ENCODE measurements at regions not wholly inside any gene's neighbourhood (a gene's known extent, or its start where the extent isn't known, plus 50 kb on each side); places are given as distances from the start of the nearest gene placed in this dataset.
"Not testable (repeated sequence)": the region's sequence is repeated elsewhere in the genome, so short reads cannot be mapped to it uniquely, and the experiment has no call there.

DNA sequence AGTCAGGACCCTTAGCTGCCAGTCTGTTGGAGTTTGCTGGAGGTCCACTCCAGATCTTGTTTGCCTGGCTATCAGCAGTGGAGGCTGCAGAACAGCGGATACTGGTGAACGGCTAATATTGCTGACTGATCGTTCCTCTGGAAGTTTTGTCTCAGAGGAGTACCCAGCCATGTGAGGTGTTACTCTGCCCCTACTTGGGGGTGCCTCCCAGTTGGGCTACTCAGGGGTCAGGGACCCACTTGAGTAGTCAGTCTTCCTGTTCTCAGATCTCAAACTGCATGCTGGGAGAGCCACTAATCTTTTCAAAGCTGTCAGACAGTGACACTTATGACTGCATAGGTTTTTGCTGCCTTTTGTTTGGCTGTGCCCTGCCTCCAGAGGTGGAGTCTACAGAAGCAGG lies 160.5 kb downstream of the OR4A47 start:
- CTCF ChIA-PET; H3K79me2 ChIP-seq (ENCODE audit: low read depth); H3K27me3 ChIP-seq (ENCODE audit: insufficient read depth, low read depth); H3K4me2 ChIP-seq; H3K4me1 ChIP-seq (replicated peaks; ENCODE audit: insufficient read depth); H3K9me3 ChIP-seq (ENCODE audit: insufficient read depth, low read depth); H3K9me2 ChIP-seq (ENCODE audit: insufficient read depth); H3K36me3 ChIP-seq (ENCODE audit: low read depth); DNase-seq; H4K20me1 ChIP-seq (ENCODE audit: insufficient read depth); H3F3A ChIP-seq (ENCODE audit: insufficient read depth, low read depth); H2AFZ ChIP-seq; BruUV-seq (replicated peaks); H3K4me3 ChIP-seq; POLR2A ChIA-PET (ENCODE audit: unreplicated experiment); H3K27ac ChIP-seq; intact Hi-C loops (cut with micrococcal nuclease; ENCODE audit: unreplicated experiment): not testable (repeated sequence)

DNA sequence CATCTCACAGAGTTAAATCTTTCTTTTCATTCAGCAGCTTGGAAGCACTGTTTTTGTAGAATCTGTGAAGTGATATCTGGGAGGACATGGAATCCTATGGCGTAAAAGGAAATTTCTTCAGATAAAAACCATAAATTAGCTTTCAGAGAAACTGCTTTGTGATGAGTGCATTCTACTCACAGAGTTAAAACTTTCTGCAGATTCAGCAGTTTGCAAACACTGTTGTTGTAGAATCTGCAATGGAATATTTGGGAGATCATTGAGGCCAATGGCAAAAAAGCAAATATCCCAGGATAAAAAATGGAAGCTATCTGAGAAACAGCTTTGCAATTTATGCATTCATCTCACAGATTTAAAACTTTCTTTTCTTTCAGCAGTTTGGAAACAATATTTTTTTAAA lies 180.6 kb downstream of the OR4A47 start:
- TF ChIP-seq, protein P1, sequence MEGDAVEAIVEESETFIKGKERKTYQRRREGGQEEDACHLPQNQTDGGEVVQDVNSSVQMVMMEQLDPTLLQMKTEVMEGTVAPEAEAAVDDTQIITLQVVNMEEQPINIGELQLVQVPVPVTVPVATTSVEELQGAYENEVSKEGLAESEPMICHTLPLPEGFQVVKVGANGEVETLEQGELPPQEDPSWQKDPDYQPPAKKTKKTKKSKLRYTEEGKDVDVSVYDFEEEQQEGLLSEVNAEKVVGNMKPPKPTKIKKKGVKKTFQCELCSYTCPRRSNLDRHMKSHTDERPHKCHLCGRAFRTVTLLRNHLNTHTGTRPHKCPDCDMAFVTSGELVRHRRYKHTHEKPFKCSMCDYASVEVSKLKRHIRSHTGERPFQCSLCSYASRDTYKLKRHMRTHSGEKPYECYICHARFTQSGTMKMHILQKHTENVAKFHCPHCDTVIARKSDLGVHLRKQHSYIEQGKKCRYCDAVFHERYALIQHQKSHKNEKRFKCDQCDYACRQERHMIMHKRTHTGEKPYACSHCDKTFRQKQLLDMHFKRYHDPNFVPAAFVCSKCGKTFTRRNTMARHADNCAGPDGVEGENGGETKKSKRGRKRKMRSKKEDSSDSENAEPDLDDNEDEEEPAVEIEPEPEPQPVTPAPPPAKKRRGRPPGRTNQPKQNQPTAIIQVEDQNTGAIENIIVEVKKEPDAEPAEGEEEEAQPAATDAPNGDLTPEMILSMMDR (conservative IDR thresholded peaks at IDR 0.05) = no peak
- TF ChIP-seq EZH2 (IDR thresholded peaks at IDR 0.05; ENCODE audit: low read depth) = no peak
- H3K4me1 ChIP-seq (replicated peaks; ENCODE audit: insufficient read depth) = no peaks in the 10 kb centered on the region
- H3K27ac ChIP-seq = no peak overlapping the region
- no peaks in the 10 kb centered on the region for H4K20me1 ChIP-seq (ENCODE audit: insufficient read depth)
- POLR2A ChIA-PET (ENCODE audit: unreplicated experiment) = no interaction called here
- no peak for DNase-seq
- H3F3A ChIP-seq (ENCODE audit: insufficient read depth, low read depth) = no peaks in the 10 kb centered on the region
- no peaks in the 10 kb centered on the region for H3K79me2 ChIP-seq (ENCODE audit: low read depth)
- H3K27me3 ChIP-seq (ENCODE audit: insufficient read depth, low read depth) = no peaks in the 10 kb centered on the region
- no peak overlapping the region for H3K4me3 ChIP-seq
- no TSS peak for BruUV-seq (replicated peaks)
- intact Hi-C loops (cut with micrococcal nuclease; ENCODE audit: unreplicated experiment) = no loop called here
- 0 out of 2 replicates have a peak, but pooled peaks cover 4% of the 10 kb centered on the region for H3K9me3 ChIP-seq (ENCODE audit: insufficient read depth, low read depth)
- no peak overlapping the region for H2AFZ ChIP-seq
- CTCF ChIA-PET = no interaction called here
- H3K9me2 ChIP-seq (ENCODE audit: insufficient read depth) = no peaks in the 10 kb centered on the region; the same call in 1 of the 2 replicates
- no peak overlapping the region for H3K4me2 ChIP-seq
- no peaks in the 10 kb centered on the region for H3K36me3 ChIP-seq (ENCODE audit: low read depth)

DNA sequence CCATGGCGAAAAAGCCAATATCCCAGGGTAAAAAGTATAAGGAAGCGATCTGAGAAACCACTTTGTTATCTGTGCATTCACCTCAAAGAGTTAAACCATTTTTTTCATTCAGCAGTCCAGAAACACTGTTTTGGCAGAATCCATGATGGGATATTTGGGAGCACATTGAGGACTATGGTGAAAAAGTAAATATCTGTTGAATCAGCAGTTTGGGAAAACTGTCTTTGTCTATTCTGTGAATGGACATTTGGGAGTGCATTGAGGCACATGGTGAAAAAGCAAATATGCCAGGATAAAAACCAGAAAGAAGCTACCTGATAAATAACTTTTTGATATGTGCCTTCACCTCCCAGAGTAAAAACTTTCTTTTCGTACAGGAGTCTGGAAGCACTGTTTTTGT lies 187.4 kb downstream of the OR4A47 start:
- Histone ChIP-seq H4K20me1 (ENCODE audit: insufficient read depth) (no peaks in the 10 kb centered on the region), H3K36me3 (ENCODE audit: low read depth) (no peaks in the 10 kb centered on the region), H3K9me3 (ENCODE audit: insufficient read depth, low read depth) (0 out of 2 replicates have a peak, but pooled peaks cover 4% of the 10 kb centered on the region), H2AFZ (no peak overlapping the region), H3K4me3 (no peak overlapping the region), H3K27me3 (ENCODE audit: insufficient read depth, low read depth) (no peaks in the 10 kb centered on the region), H3K9me2 (ENCODE audit: insufficient read depth) (no peaks in the 10 kb centered on the region), H3K79me2 (ENCODE audit: low read depth) (no peaks in the 10 kb centered on the region), H3K27ac (no peak overlapping the region), H3F3A (ENCODE audit: insufficient read depth, low read depth) (no peaks in the 10 kb centered on the region), H3K4me2 (no peak overlapping the region), H3K4me1 (replicated peaks; ENCODE audit: insufficient read depth) (no peaks in the 10 kb centered on the region)
- TF ChIP-seq EZH2 (IDR thresholded peaks at IDR 0.05; ENCODE audit: low read depth) = no peak
- TF ChIP-seq, protein P1 (conservative IDR thresholded peaks at IDR 0.05) = no peak
- DNase-seq = no peak
- CTCF ChIA-PET = no interaction called here
- POLR2A ChIA-PET (ENCODE audit: unreplicated experiment) = no interaction called here
- no TSS peak for BruUV-seq (replicated peaks)
- intact Hi-C loops (cut with micrococcal nuclease; ENCODE audit: unreplicated experiment) = no loop called here

- no peaks in the 10 kb centered on the region for H3K4me1 ChIP-seq (replicated peaks; ENCODE audit: insufficient read depth)
- intact Hi-C loops (cut with micrococcal nuclease; ENCODE audit: unreplicated experiment) = no loop called here
- H3K27ac ChIP-seq = no peak overlapping the region
- BruUV-seq (replicated peaks) = no TSS peak
- H3K9me2 ChIP-seq (ENCODE audit: insufficient read depth) = no peaks in the 10 kb centered on the region
- ChIA-PET POLR2A (ENCODE audit: unreplicated experiment) (no interaction called here), CTCF (no interaction called here)
- no peak for DNase-seq
- no peaks in the 10 kb centered on the region for H3F3A ChIP-seq (ENCODE audit: insufficient read depth, low read depth)
- H3K79me2 ChIP-seq (ENCODE audit: low read depth) = no peaks in the 10 kb centered on the region
- no peaks in the 10 kb centered on the region for H3K9me3 ChIP-seq (ENCODE audit: insufficient read depth, low read depth)
- H3K4me3 ChIP-seq = no peak overlapping the region
- TF ChIP-seq, protein P1 (conservative IDR thresholded peaks at IDR 0.05) = no peak
- no peak for TF ChIP-seq EZH2 (IDR thresholded peaks at IDR 0.05; ENCODE audit: low read depth)
- no peaks in the 10 kb centered on the region for H3K36me3 ChIP-seq (ENCODE audit: low read depth)
- H3K4me2 ChIP-seq = no peak overlapping the region
- no peaks in the 10 kb centered on the region for H3K27me3 ChIP-seq (ENCODE audit: insufficient read depth, low read depth)
- H4K20me1 ChIP-seq (ENCODE audit: insufficient read depth) = no peaks in the 10 kb centered on the region
- H2AFZ ChIP-seq = no peak overlapping the region
Measured at GRCh38 chr11:48683226-48683720, 194.7 kb downstream of the OR4A47 start.

GRCh38 chr11:48729503-48729902 lies 240.9 kb downstream of the OR4A47 start:
- H4K20me1 ChIP-seq (ENCODE audit: insufficient read depth); BruUV-seq (replicated peaks); H3K27me3 ChIP-seq (ENCODE audit: insufficient read depth, low read depth); CTCF ChIA-PET; H3K36me3 ChIP-seq (ENCODE audit: low read depth); intact Hi-C loops (cut with micrococcal nuclease; ENCODE audit: unreplicated experiment); H3K4me2 ChIP-seq; H3K79me2 ChIP-seq (ENCODE audit: low read depth); POLR2A ChIA-PET (ENCODE audit: unreplicated experiment); H3K4me1 ChIP-seq (replicated peaks; ENCODE audit: insufficient read depth); H2AFZ ChIP-seq; H3K27ac ChIP-seq; H3K4me3 ChIP-seq; H3F3A ChIP-seq (ENCODE audit: insufficient read depth, low read depth); H3K9me2 ChIP-seq (ENCODE audit: insufficient read depth); DNase-seq; H3K9me3 ChIP-seq (ENCODE audit: insufficient read depth, low read depth): not testable (repeated sequence)

All from PC-9 (cell line).